Lower leg skin (tissue), 3 donors: ENCODE measurements at regions not wholly inside any gene's neighbourhood (a gene's known extent, or its start where the extent isn't known, plus 50 kb on each side); places are given as distances from the start of the nearest gene placed in this dataset.

Experiments
- POLR2A ChIP-seq, 2 donors: fragments of 450-650 bp; IDR thresholded peaks; one replicate each; pipeline ENCODE4 v1.6.1; 2016 to 2017; ENCODE audit warnings: antibody characterized with exemption in 2 of 2, mild to moderate bottlenecking in 1 of 2, moderate library complexity in 1 of 2
- TF ChIP-seq, protein P1 (sequence below), 3 donors: fragments of 450-650 bp; IDR thresholded peaks; one replicate each; pipeline ENCODE4 v1.5.1; 2016; ENCODE audit warnings: antibody characterized with exemption in 3 of 3, mild to moderate bottlenecking in 3 of 3, moderate library complexity in 2 of 3

DNA sequence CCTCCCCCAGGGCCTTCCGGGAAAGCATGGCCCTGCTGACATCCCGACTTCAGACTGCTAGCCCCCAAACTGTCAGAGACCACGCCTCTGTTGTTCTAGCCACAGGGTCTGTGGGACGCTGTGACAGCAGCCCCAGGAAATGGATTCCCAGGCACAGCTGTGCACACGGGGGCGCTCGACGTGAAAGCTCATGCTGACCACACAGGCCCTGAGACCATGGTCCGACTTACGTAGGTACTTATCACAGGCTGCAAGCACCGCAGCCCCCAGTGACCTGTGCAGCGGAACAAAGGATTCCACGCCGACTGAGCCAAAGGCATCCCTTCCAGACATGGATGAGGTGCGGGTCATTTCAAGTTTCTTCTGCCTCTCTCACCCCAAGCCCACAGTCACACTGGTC, 150.6 kb downstream of the CTTN start:
- TF ChIP-seq POLR2A (IDR thresholded peaks at IDR 0.05): no peak
- TF ChIP-seq, protein P1, sequence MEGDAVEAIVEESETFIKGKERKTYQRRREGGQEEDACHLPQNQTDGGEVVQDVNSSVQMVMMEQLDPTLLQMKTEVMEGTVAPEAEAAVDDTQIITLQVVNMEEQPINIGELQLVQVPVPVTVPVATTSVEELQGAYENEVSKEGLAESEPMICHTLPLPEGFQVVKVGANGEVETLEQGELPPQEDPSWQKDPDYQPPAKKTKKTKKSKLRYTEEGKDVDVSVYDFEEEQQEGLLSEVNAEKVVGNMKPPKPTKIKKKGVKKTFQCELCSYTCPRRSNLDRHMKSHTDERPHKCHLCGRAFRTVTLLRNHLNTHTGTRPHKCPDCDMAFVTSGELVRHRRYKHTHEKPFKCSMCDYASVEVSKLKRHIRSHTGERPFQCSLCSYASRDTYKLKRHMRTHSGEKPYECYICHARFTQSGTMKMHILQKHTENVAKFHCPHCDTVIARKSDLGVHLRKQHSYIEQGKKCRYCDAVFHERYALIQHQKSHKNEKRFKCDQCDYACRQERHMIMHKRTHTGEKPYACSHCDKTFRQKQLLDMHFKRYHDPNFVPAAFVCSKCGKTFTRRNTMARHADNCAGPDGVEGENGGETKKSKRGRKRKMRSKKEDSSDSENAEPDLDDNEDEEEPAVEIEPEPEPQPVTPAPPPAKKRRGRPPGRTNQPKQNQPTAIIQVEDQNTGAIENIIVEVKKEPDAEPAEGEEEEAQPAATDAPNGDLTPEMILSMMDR (IDR thresholded peaks at IDR 0.05): no peak
